Amniotic epithelial cell (primary cell): ENCODE measurements at regions not wholly inside any gene's neighbourhood (a gene's known extent, or its start where the extent isn't known, plus 50 kb on each side); places are given as distances from the start of the nearest gene placed in this dataset.

Experiments
- DNase-seq: peaks from one replicate; pipeline ENCODE4 v3.0.0-alpha.2; 2010; ENCODE audit warnings: low read depth

- DNase-seq = no peak
Observed at GRCh38 chr3:151935446-151935845, 62.0 kb downstream of the SUCNR1 start.

DNA sequence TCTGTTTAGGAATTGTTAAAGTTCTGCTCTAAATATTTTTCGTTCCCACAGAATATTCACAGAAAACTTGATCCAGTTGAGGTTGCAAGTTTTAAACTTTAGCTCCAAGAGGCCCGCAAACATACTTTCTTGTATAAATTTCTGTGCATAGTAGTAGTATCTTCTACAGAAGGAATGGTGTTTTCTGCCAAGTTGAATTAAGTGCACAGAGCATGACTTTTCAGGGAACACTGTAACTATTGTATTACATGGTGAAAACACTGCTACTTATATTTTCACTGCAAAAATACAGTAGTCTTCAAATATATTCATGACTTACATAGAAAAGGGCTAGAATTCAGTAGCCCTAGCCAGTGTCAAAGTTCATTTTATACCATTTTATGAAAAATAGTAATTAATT lies 67.0 kb downstream of the SUCNR1 start:
- no peak for DNase-seq

DNA sequence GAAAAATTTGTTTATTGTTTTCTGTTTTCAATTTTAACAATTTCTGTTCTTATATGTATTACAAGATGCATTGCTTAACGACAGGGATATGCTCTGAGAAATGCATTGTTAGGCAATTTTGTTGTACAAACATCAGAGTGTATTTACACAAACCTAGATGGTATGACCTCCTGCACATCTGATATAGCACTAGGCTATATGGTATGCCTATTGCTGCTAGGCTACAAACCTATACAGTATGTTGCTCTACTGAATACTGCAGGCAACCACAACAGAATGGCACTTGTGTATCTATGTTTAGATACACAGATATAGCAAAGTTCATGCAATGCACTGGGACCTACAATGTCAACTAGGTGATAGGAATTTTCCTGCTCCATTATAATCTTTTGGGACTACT lies 70.1 kb downstream of the SUCNR1 start:
- DNase-seq = no peak

- no peak for DNase-seq
Observed at GRCh38 chr3:151944356-151944755, 70.9 kb downstream of the SUCNR1 start.

GRCh38 chr3:151946606-151947005 lies 73.2 kb downstream of the SUCNR1 start:
- no peak for DNase-seq

- no peak for DNase-seq
Observed at GRCh38 chr3:151949706-151950105, 76.3 kb downstream of the SUCNR1 start.

- no peak for DNase-seq
Observed at GRCh38 chr3:151955356-151955755, 81.9 kb downstream of the SUCNR1 start.

DNA sequence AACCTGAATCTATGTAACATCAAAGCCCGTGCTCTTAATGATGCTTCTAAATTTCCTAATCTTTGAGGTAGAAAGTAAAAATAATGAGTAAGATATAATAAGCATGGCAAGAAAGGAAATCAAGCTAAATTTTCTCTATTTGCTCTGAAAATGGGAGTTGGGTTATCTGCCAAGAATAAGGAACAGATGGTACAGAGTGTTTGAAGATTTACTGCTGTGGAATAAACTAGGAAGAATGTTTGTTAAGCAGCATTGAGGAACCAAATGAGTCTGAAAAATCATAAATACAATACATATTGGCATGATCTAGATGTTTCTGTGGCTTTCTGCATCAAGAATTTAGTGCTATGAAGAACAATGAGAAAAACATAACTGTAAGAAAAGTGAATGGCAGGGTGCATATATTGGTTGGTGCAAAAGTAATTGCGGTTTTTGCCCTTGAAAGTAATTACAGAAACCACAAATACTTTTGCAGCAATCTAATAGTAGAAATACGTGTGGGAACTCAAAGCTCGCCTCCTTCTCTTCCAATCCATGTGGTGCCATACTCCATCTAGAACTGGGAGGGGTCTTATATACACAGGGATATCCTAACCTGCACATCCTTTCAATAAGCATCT lies 87.6 kb downstream of the SUCNR1 start:
- no peak for DNase-seq

DNA sequence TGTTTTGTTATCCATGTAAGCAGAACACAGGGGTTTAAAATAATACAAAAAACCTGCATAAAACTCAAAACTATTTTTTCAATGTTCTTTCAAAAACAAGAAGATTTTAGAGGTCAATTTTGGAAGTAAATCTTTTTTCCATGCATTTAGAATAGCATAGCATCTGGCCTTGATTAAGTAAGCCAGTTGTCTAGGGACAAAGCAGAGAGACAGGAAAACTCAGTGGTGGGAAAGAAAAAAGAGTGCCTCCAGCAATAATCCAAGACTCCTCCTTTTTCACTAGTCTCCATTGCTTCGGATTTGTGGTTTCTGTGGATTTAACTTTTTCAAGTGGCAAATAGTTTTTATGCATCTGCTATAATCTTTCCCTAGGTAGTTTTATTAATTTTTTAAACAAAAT lies 88.9 kb downstream of the SUCNR1 start:
- DNase-seq = no peak

DNA sequence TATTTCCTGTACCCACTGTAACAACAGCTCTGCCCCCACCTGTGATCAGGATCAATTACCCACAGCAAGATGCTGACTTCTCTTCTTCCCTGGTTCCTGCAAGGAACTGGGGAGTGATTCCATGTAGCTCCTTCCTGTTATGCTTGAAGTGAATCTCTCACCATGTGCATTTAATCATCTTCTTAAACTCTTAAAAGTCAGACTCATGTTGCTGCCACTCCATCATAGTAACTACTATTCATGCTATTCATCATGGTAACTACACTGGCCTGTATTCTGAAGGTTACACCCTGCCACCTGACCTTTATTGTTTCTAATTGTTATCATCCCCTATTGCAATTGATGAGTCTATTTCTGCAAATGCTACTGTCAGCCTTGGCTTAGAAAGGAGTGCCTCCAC lies 89.5 kb downstream of the SUCNR1 start:
- no peak for DNase-seq

DNA sequence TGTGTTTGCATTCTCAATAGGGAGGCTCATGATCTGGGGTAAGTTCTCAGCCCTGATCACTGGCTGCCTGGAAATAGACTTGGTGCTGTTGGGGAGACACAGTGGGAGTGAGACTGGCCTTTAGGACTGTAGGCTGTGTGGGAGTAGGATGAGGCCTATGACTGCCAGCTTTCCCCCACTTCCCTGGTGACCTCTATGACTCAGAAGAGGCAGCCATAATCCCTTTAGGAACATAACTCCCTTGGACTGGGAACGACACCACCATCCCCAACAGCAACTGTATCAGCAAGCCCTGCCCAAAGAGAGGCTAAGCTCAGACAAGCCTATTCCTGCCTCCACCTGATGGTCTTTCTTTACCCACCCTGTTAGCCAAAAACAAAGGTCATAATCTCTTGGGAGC lies 91.3 kb downstream of the SUCNR1 start:
- peak; percentile 48 for DNase-seq

GRCh38 chr3:151969026-151969642 lies 95.7 kb downstream of the SUCNR1 start:
- no peak for DNase-seq

GRCh38 chr3:151971814-151972579 lies 98.6 kb downstream of the SUCNR1 start:
- no peak for DNase-seq

GRCh38 chr3:151974067-151974466 lies 100.6 kb downstream of the SUCNR1 start:
- peak; percentile 48 for DNase-seq

DNA sequence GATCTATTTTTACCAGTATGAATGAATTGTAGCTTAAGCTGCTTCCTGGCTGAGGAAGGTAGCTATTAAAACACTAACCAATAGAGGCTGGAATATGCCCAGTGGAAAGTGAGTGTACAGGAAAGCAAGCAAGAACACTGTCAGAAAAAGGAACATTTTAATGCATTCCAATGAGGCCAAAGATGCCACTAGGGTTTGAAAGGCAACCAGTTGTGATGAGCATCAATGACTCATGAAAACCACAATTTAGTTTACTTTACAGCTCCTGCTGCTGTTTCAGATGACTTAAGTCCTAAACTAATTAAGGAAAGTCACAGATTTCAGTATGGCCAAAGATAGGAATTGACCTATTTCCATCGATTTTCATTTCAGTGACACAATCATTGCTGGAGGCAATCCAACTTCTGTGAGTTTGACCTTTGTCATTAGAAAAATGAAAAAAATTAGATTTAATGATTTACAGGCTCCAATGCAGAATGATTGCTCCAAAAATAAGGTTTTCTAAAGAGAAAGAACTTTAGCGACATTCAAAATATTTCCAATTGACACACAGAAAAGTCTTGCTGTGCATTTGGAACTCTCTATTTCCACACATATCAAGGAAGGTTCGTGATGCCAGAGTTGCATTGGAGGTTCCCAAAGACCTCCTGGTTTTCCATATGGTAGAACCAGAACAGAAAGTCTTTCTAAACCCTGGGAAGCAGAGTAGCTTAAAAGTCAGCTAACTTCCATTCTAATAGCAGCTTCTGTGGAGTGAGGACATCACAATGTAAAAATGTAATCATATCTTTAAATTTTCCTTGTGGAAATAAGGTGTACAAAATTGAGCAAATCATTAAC lies 103.0 kb downstream of the SUCNR1 start:
- peak; percentile 95 for DNase-seq

- no peak for DNase-seq
Observed at GRCh38 chr3:151979906-151980305, 106.5 kb downstream of the SUCNR1 start.

DNA sequence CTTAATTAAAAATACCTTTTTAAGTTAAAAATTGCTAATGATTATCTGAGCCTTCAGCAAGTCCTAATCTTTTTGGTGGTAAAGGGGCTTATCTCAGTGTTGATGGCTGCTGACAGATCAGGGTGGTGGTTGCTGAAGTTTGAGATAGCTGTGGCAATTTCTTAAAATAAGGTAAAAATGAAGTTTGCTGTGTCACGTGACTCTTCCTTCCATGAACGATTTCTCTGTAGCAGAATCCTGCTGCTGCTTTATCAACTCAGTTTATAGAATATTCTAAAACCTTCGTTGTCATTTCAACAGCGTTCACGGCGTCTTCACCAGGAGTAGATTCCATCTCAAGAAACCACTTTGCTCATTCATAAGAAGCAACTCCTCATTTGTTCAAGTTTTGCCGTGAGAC lies 110.1 kb downstream of the SUCNR1 start:
- no peak for DNase-seq

DNA sequence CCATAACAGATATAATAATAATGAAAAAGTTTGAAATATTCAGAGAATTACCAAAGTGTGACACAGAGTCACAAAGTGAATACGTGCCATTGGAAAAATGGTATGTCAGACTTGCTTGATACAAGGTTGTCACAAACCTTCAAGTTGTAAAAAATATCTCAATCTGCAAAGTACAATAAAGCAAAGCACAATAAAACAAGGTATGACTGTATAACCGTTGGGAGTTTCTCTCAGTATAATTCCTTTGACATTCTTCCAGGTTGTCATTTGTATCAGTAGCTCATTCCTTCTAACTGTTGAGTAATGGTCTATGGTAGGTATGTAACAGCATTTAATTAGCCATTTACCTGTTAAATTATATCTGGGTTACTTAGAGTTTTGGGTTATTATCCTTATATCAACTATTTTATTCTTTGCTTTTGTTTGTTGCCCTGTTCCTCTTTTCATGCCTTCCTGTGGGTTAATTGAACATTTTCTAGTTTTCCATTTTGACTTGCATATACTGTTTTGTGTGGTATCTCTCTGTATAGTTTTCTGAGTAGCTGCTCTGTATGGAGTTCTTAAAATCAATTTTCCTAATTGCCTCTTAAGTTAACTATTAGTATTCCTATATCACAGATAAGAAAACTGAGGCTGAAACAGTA lies 112.5 kb downstream of the SUCNR1 start:
- DNase-seq = no peak

- no peak for DNase-seq
Observed at GRCh38 chr3:151987893-151988292, 114.5 kb downstream of the SUCNR1 start.

DNA sequence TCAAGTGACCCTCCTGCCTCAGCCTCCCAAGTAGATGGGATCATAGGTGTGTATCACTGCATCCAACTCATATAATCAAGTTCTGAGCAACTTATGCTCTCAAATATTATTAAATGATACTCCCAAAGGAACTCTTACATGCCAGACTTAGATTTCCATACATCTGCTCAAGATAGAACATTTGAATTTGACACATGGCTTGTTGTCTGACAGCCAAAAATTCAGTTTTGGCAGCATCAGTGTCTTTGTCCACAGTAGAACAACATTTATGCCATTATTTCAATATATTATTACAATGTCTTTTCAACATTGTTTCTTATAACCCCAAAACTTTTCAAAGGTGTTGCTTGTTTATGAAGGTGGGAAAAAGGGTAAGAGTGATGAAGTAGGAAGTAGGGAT lies 116.2 kb downstream of the SUCNR1 start:
- no peak for DNase-seq

DNA sequence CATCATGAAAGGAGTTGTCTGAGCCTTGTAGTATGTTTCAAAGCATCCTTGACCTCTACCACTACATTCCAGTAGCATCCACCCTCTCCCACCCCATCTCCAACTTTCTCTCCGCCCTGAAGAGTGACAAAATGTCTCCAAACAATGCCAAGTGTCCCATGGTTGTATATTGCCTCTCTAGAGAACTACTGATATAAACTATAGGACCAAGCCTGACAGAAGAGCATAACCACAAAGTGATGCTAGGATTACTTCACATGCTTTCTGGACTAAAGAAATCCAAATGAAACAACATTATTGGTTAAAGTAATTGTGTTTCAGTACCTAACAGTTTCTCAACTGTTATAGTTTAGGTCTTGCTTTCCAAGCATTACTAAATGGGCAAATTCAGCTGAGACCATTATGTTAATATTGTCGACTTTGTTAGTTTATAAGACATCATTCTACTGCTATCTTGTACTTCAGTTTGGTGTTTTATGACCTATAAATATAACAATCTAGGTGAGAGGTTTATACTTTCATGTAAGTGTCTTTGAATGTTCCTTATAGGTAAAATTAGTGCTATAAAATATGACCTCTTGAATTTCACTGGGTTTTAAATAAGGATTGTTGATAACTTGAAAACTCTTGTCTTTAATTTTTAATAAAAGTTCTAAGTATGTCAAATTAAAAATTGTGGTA lies 117.4 kb downstream of the SUCNR1 start:
- no peak for DNase-seq
